Activated T-helper 17 cell treated with anti-CD3 and anti-CD28 coated beads, Interleukin-2, amount 50 U/mL, for 72 hours (primary cell): ENCODE measurements at regions not wholly inside any gene's neighbourhood (a gene's known extent, or its start where the extent isn't known, plus 50 kb on each side); places are given as distances from the start of the nearest gene placed in this dataset.

ENCODE experiments used
- ATAC-seq: fragments of 150-1000 bp; cut with Tn5 transposase; replicated peaks from 2 replicates; pipeline ENCODE4 v1.10.0; 2021; ENCODE audit warnings: mild to moderate bottlenecking, moderate library complexity
- H3K27ac Mint-ChIP-seq: one replicate; pipeline ENCODE4 v1.8.0; 2022; ENCODE audit warnings: mixed read lengths
- H3K27me3 Mint-ChIP-seq: one replicate; pipeline ENCODE4 v1.8.0; 2022; ENCODE audit warnings: mixed read lengths
- H3K36me3 Mint-ChIP-seq: one replicate; pipeline ENCODE4 v1.8.0; 2022; ENCODE audit warnings: low read depth, mild to moderate bottlenecking, mixed read lengths
- H3K4me1 Mint-ChIP-seq: one replicate; pipeline ENCODE4 v1.8.0; 2022; ENCODE audit warnings: mixed read lengths
- H3K4me3 Mint-ChIP-seq: one replicate; pipeline ENCODE4 v1.8.0; 2022; ENCODE audit warnings: mild to moderate bottlenecking, mixed read lengths
- H3K9me3 Mint-ChIP-seq: one replicate; pipeline ENCODE4 v1.8.0; 2022; ENCODE audit warnings: mixed read lengths

DNA sequence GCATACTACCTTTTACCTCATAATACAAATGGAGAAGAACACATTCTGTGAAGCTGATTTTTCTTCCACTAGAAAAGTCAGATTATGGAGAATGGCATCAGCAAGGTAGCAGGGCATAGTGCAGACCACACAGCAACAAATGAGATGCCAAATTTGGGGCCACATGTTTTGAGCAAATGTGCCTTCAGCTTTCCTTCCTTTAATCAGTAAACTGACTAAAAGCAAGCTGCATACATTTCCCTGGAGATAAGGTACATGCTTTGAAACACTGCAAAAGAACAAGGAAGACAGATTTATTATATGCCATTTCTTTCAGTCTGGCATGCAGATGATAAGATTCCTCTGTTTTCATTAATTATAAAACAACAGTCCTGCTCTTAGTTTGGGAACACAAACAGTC is 67.1 kb upstream of the GUCY1A1 start:
- no peak overlapping the region for H3K27ac Mint-ChIP-seq
- peaks cover 15% of the 10 kb centered on the region for H3K27me3 Mint-ChIP-seq
- no peak overlapping the region for H3K4me3 Mint-ChIP-seq
- no peaks in the 10 kb centered on the region for H3K9me3 Mint-ChIP-seq
- ATAC-seq = no peak
- no peaks in the 10 kb centered on the region for H3K4me1 Mint-ChIP-seq
- no peaks in the 10 kb centered on the region for H3K36me3 Mint-ChIP-seq

GRCh38 chr4:155599085-155599484 is 67.6 kb upstream of the GUCY1A1 start:
- Mint-ChIP-seq H3K4me3 (no peak overlapping the region), H3K36me3 (no peaks in the 10 kb centered on the region), H3K4me1 (no peaks in the 10 kb centered on the region), H3K27me3 (peaks cover 13% of the 10 kb centered on the region), H3K27ac (no peak overlapping the region), H3K9me3 (no peaks in the 10 kb centered on the region)
- ATAC-seq = no peak

- H3K4me3 Mint-ChIP-seq = no peak overlapping the region
- no peak for ATAC-seq
- no peaks in the 10 kb centered on the region for H3K36me3 Mint-ChIP-seq
- H3K4me1 Mint-ChIP-seq = no peaks in the 10 kb centered on the region
- H3K27me3 Mint-ChIP-seq = peaks cover 12% of the 10 kb centered on the region
- no peaks in the 10 kb centered on the region for H3K9me3 Mint-ChIP-seq
- H3K27ac Mint-ChIP-seq = no peak overlapping the region
Observed at GRCh38 chr4:155597933-155598451, 68.7 kb upstream of the GUCY1A1 start.

DNA sequence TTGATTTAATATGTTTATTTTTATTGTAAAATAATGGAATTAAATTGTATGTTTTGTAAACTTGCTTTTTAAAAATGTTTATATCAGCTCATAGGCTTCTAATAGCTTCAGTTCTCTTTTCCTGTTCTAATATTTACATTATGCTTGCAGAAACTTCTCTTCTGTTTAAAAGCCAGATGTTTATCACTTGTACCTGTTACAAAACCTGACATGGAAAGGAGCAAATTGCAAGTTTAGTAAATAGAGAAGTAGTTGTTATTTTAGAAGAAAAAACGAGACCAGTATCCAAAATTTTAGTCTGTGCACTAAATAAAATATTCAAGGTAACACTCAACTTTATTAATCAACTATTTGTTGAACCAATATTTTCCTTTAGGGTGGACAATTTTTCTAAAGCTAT is 69.4 kb upstream of the GUCY1A1 start:
- Mint-ChIP-seq H3K4me3 (no peak overlapping the region), H3K27ac (no peak overlapping the region), H3K4me1 (no peaks in the 10 kb centered on the region), H3K27me3 (peaks cover 12% of the 10 kb centered on the region), H3K36me3 (no peaks in the 10 kb centered on the region), H3K9me3 (no peaks in the 10 kb centered on the region)
- ATAC-seq = no peak

DNA sequence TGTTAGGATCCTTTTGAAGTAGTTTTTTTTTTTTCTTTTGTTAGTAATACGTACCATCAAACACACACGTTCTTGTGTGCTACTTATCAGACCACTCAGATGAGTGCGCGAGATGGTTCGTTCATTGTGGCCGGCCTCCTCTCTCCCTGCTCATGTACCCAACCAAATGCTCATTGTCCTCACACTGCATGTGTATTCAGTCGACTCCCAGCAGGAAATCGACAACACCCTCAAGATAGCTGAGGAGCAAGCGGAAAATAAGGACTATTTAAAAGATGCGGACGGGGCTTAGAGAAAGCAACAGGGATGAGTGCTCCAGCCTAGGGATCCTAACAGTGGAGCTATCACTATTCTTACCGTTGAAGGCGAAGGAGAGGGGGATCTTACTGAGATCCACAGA is 72.9 kb upstream of the GUCY1A1 start:
- H3K9me3 Mint-ChIP-seq = no peaks in the 10 kb centered on the region
- H3K27me3 Mint-ChIP-seq = peaks cover 11% of the 10 kb centered on the region
- H3K4me3 Mint-ChIP-seq = no peak overlapping the region
- ATAC-seq = no peak
- no peak overlapping the region for H3K27ac Mint-ChIP-seq
- no peaks in the 10 kb centered on the region for H3K4me1 Mint-ChIP-seq
- no peaks in the 10 kb centered on the region for H3K36me3 Mint-ChIP-seq

GRCh38 chr4:155592938-155593297 is 73.7 kb upstream of the GUCY1A1 start:
- Mint-ChIP-seq H3K36me3 (no peaks in the 10 kb centered on the region), H3K27ac (no peak overlapping the region), H3K9me3 (no peaks in the 10 kb centered on the region), H3K27me3 (peaks cover 11% of the 10 kb centered on the region), H3K4me3 (no peak overlapping the region), H3K4me1 (no peaks in the 10 kb centered on the region)
- ATAC-seq = no peak

GRCh38 chr4:155592179-155592937 is 74.3 kb upstream of the GUCY1A1 start:
- Mint-ChIP-seq H3K27me3 (peaks cover 8% of the 10 kb centered on the region), H3K4me3 (no peak overlapping the region), H3K36me3 (no peaks in the 10 kb centered on the region), H3K27ac (no peak overlapping the region), H3K9me3 (no peaks in the 10 kb centered on the region), H3K4me1 (no peaks in the 10 kb centered on the region)
- no peak for ATAC-seq

DNA sequence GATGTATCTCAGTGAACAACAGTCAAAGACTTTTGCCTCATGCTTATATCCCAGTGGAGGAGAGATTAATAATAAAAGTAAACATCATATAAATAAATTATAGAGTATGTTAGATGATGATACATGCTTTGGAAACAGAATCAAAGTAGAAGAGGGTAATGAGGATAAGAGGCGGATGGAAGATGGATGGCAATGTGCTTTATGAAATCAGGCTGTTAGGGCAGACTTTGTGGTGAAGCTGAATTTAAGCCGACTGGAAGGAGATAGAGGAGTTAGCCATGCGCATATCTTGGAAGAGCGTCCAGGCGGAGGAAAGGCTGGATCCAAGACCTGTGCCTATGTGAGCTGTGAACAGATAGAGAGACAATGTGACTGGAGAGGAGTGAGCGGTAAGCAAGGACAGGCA is 74.9 kb upstream of the GUCY1A1 start:
- Mint-ChIP-seq H3K27ac (no peak overlapping the region), H3K27me3 (peaks cover 8% of the 10 kb centered on the region), H3K4me3 (no peak overlapping the region), H3K4me1 (no peaks in the 10 kb centered on the region), H3K36me3 (no peaks in the 10 kb centered on the region), H3K9me3 (no peaks in the 10 kb centered on the region)
- no peak for ATAC-seq

DNA sequence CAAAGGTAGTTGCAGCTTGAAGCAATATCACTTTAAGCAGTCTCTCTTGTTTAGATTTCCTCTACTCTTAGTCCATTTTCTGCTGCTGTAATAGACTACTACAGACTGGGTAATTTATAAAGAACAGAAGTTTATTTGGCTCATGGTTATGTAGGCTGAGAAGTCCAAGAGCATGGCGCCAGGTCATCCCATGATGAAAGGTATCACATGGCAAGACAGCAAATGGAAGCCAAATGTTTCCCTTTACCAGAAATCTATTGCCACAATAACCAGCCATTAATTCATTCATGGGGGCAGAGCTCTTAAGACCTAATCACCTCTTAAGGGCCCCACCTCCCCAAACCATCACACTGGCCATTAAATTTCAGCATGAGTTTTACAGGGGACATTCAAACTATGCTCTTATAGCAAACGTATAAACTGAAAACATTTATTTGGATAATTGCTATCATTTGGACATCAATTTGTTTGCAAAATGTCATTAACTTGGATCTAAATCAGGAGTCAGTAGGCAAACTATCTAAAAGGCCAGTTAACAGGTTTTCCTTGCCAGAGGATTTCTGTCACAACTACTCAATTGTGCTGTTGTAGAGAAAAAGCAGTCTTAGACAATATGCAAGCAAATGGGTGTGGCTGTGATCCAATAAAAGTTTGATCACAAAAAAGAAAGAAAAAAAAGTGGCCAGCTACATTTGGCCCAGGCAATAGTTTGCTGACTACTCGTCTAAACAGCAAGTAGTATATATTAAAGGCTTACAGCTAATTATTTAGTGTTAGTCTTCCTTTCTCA is 75.7 kb upstream of the GUCY1A1 start:
- no peak for ATAC-seq
- no peaks in the 10 kb centered on the region for H3K9me3 Mint-ChIP-seq
- H3K36me3 Mint-ChIP-seq = no peaks in the 10 kb centered on the region
- H3K4me1 Mint-ChIP-seq = no peaks in the 10 kb centered on the region
- H3K27me3 Mint-ChIP-seq = peaks cover 5% of the 10 kb centered on the region
- no peak overlapping the region for H3K4me3 Mint-ChIP-seq
- no peak overlapping the region for H3K27ac Mint-ChIP-seq

DNA sequence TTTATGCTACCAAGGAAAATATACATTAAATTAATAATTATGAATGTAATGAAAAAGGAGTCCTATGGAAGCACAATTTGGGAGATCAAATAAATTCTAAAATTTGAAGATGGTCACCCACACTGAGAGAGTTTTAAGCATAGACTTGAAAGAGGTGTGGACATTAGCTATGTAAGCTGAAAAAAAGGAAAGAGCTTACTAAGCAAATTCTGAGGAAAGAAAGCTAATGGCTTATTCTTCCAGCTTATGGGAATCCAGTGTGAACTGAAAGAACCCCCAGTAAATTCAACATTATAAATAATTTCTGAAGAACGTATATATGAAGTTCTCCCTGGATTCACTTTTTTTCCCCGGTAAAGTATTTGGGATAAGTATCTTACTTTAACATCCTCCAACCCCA is 78.2 kb upstream of the GUCY1A1 start:
- Mint-ChIP-seq H3K4me1 (no peaks in the 10 kb centered on the region), H3K27ac (no peak overlapping the region), H3K36me3 (no peaks in the 10 kb centered on the region), H3K9me3 (no peaks in the 10 kb centered on the region), H3K27me3 (peaks cover 4% of the 10 kb centered on the region), H3K4me3 (no peak overlapping the region)
- ATAC-seq = no peak

DNA sequence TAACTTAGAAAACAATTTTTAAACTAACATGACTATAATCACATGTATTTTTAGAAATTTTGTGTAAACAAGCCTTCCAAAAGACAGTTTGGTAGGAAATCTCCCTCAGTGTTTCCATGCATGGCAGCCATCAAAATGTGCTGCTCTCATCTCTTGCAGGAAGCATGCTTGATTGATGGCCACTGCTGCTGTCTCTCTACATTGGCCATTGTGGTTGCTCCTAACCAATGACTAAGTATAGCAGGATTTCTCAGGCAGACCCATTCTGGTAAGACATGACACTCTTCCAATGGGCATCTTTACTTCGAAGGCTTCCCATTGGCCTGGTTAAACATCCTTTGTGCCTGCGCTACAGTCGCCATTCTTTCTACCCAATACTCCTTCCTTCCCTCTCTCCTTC is 78.9 kb upstream of the GUCY1A1 start:
- no peaks in the 10 kb centered on the region for H3K36me3 Mint-ChIP-seq
- no peaks in the 10 kb centered on the region for H3K9me3 Mint-ChIP-seq
- no peak overlapping the region for H3K27ac Mint-ChIP-seq
- no peaks in the 10 kb centered on the region for H3K4me1 Mint-ChIP-seq
- peaks cover 4% of the 10 kb centered on the region for H3K27me3 Mint-ChIP-seq
- no peak overlapping the region for H3K4me3 Mint-ChIP-seq
- ATAC-seq = no peak

GRCh38 chr4:155582971-155583437 is 83.6 kb upstream of the GUCY1A1 start:
- Mint-ChIP-seq H3K9me3 (no peaks in the 10 kb centered on the region), H3K36me3 (no peaks in the 10 kb centered on the region), H3K27ac (no peak overlapping the region), H3K27me3 (no peaks in the 10 kb centered on the region), H3K4me1 (no peaks in the 10 kb centered on the region), H3K4me3 (no peak overlapping the region)
- peak; percentile 48 for ATAC-seq

GRCh38 chr4:155582041-155582440 is 84.6 kb upstream of the GUCY1A1 start:
- no peaks in the 10 kb centered on the region for H3K36me3 Mint-ChIP-seq
- no peak for ATAC-seq
- no peaks in the 10 kb centered on the region for H3K27me3 Mint-ChIP-seq
- H3K4me3 Mint-ChIP-seq = no peak overlapping the region
- no peaks in the 10 kb centered on the region for H3K9me3 Mint-ChIP-seq
- H3K4me1 Mint-ChIP-seq = no peaks in the 10 kb centered on the region
- no peak overlapping the region for H3K27ac Mint-ChIP-seq

- no peaks in the 10 kb centered on the region for H3K27me3 Mint-ChIP-seq
- no peaks in the 10 kb centered on the region for H3K4me1 Mint-ChIP-seq
- H3K36me3 Mint-ChIP-seq = no peaks in the 10 kb centered on the region
- no peak overlapping the region for H3K27ac Mint-ChIP-seq
- no peaks in the 10 kb centered on the region for H3K9me3 Mint-ChIP-seq
- ATAC-seq = no peak
- H3K4me3 Mint-ChIP-seq = no peak overlapping the region
Observed at GRCh38 chr4:155578726-155579370, 87.8 kb upstream of the GUCY1A1 start.

DNA sequence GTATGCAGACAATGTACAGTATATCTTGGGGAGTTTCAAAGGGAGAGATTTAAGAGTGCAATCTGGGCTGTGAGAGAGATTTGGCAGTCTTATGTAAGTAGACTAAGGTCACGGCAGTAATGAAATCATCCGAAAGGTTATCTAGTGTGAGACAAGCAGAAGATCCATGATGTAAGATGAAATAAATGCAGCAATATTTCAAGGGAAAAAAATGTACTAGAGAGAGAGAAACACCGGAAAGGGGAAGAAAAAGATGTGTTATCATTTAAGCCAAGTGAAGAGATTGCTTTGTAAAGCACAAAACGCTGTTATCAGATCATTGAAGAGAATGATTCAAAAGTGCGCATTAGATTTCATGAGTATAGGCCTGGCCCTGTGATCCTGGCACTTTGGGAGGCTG is 88.4 kb upstream of the GUCY1A1 start:
- no peak for ATAC-seq
- no peaks in the 10 kb centered on the region for H3K4me1 Mint-ChIP-seq
- no peaks in the 10 kb centered on the region for H3K27me3 Mint-ChIP-seq
- no peak overlapping the region for H3K27ac Mint-ChIP-seq
- H3K4me3 Mint-ChIP-seq = no peak overlapping the region
- no peaks in the 10 kb centered on the region for H3K9me3 Mint-ChIP-seq
- no peaks in the 10 kb centered on the region for H3K36me3 Mint-ChIP-seq
